Suprapubic skin (tissue), 4 donors: ENCODE measurements at regions not wholly inside any gene's neighbourhood (a gene's known extent, or its start where the extent isn't known, plus 50 kb on each side); places are given as distances from the start of the nearest gene placed in this dataset.
"Not testable (repeated sequence)": the region's sequence is repeated elsewhere in the genome, so short reads cannot be mapped to it uniquely, and the experiment has no call there.

ENCODE experiments used
- CTCF ChIP-seq, 2 donors: fragments of 200-600 bp in 1 of 2; fragments of 450-650 bp in 1 of 2; sonication (generic) in 1 of 2; IDR thresholded peaks; one replicate each; pipeline ENCODE4 v1.5.1; 2016 to 2019; ENCODE audit warnings: antibody characterized with exemption in 2 of 2, mild to moderate bottlenecking in 1 of 2, moderate library complexity in 1 of 2
- EP300 ChIP-seq: sonication (generic); formaldehyde crosslinking; IDR thresholded peaks from one replicate; pipeline ENCODE4 v1.6.1; 2017; ENCODE audit warnings: antibody characterized with exemption
- POLR2A ChIP-seq, 2 donors: fragments of 450-650 bp; IDR thresholded peaks; one replicate each; pipeline ENCODE4 v1.6.1; 2017; ENCODE audit warnings: antibody characterized with exemption in 2 of 2, mild to moderate bottlenecking in 2 of 2, moderate library complexity in 2 of 2
- POLR2AphosphoS5 ChIP-seq, 3 donors: sonication (generic); formaldehyde crosslinking; IDR thresholded peaks; one replicate each; pipeline ENCODE4 v1.6.1; 2017; ENCODE audit warnings: antibody characterized with exemption in 3 of 3

GRCh38 chr3:48101301-48101650 is 85.1 kb upstream of the MAP4 start:
- TF ChIP-seq CTCF (IDR thresholded peaks at IDR 0.05); POLR2A (IDR thresholded peaks at IDR 0.05); POLR2AphosphoS5 (IDR thresholded peaks at IDR 0.05); EP300: not testable (repeated sequence)
